Esophagus squamous epithelium (tissue), 4 donors: ENCODE measurements at regions not wholly inside any gene's neighbourhood (a gene's known extent, or its start where the extent isn't known, plus 50 kb on each side); places are given as distances from the start of the nearest gene placed in this dataset.

Experiments
- POLR2A ChIP-seq, 4 donors: fragments of 450-650 bp; IDR thresholded peaks; one replicate each; pipeline ENCODE4 v1.6.1; 2017; ENCODE audit warnings: antibody characterized with exemption in 4 of 4, mild to moderate bottlenecking in 4 of 4, moderate library complexity in 3 of 4
- TF ChIP-seq, protein P1 (sequence below), 6 experiments: fragments of 450-650 bp in 4 of 6; fragments of 200-600 bp in 2 of 6; sonication (generic) in 2 of 6; IDR thresholded peaks; one replicate each; pipeline ENCODE4 v1.5.1; 2016 to 2019; ENCODE audit warnings: antibody characterized with exemption in 6 of 6, mild to moderate bottlenecking in 4 of 6, moderate library complexity in 4 of 6

DNA sequence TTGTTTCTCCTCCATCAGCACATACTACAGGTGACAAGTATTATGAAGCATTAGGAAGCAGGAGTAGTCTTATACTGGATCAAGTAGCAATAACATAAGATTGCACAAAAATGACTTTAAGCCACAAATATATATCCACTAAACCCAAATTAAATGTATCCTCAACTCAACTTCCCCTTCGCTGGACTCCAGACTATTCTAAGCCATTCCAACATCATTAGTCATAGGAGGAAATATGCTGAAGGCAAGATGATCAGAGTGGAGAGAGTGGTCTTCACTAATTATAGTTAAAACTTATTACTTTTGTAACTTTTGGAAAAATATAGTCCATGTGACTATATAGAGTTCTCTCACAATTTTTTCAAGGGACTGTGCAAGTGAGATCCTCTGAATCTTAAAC is 390.7 kb upstream of the ZP4 start:
- TF ChIP-seq, protein P1, sequence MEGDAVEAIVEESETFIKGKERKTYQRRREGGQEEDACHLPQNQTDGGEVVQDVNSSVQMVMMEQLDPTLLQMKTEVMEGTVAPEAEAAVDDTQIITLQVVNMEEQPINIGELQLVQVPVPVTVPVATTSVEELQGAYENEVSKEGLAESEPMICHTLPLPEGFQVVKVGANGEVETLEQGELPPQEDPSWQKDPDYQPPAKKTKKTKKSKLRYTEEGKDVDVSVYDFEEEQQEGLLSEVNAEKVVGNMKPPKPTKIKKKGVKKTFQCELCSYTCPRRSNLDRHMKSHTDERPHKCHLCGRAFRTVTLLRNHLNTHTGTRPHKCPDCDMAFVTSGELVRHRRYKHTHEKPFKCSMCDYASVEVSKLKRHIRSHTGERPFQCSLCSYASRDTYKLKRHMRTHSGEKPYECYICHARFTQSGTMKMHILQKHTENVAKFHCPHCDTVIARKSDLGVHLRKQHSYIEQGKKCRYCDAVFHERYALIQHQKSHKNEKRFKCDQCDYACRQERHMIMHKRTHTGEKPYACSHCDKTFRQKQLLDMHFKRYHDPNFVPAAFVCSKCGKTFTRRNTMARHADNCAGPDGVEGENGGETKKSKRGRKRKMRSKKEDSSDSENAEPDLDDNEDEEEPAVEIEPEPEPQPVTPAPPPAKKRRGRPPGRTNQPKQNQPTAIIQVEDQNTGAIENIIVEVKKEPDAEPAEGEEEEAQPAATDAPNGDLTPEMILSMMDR (IDR thresholded peaks at IDR 0.05): no peak
- no peak for TF ChIP-seq POLR2A (IDR thresholded peaks at IDR 0.05)
